ENCODE measurements at regions not wholly inside any gene's neighbourhood (a gene's known extent, or its start where the extent isn't known, plus 50 kb on each side); places are given as distances from the start of the nearest gene placed in this dataset.

DNA sequence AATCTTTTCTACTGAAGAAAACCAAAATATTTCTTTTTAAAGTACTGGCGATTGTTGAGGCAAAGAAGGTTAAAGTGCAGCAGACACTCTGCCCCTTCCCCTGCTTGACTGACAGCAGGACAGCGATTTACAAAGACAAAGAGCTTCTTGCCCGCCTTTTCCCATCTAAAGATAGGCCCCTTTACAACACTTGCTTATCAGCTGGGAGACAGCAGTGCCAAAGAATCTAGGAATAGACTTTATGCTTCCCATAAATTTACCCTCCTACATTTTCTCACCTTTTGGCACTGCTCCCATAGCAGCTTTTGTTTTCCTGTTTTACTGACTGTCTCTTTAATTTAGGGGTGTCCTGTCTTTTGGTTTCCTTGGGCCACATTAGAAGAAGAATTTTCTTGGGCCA is 824.1 kb downstream of the CCSER2 start:
- DNase-seq = no peak

DNA sequence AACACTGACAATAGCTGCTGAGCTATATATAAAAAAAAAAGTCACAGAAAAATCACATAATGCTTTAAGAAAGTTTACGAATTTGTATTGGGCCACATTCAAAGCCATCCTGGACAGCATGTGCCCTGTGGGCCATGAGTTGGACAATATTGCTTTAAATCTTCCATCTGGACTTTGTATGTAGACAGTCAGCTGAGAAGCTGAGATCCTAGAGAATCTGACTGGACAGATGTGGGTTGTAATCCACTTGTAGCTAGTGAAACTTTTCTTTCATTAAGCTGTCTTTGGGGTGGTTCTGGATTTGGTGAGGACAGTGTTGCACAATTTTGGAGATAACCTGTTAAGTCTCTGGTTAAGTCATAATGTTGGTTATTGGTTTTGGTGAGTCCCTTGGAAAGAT is 824.5 kb downstream of the CCSER2 start:
- DNase-seq = peak; percentile 13

DNA sequence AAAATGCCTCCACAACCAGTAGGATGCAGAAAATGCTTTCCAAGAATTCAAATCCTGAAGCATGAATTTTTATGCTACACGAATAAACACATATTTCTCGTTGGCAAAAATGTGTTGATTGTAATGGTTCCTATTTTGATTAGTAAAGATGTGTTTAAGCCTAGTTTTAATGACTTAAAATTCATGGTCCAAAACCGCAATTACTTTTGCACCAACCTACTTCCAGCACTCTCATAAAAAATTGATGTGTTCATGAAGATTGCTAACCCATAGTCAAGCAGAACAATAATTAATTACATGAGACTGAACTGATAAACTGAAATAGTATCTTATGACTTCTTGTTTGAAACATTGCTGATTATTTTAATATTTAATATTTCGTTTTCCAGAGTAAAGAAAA is 828.8 kb downstream of the CCSER2 start:
- no peak for DNase-seq

DNA sequence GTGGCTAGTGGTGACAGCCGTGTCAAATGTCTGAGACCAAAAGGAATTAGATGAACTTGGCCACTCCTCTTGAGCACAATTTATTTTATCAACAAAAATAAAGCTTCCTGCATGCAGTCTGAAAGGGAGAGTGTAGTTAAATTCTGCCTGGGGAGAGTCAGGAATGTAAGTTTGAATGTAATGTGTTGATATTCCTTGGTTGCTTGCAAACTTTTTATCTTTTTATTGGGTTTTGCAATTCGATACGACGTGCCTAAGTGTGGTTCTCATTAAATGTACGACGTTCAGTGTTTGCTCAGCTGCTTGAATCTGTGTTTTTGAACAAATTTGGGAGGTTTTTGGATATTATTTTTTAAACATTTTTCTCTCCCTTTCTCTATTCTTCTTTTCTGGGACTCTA is 839.9 kb downstream of the CCSER2 start:
- DNase-seq = no peak

DNA sequence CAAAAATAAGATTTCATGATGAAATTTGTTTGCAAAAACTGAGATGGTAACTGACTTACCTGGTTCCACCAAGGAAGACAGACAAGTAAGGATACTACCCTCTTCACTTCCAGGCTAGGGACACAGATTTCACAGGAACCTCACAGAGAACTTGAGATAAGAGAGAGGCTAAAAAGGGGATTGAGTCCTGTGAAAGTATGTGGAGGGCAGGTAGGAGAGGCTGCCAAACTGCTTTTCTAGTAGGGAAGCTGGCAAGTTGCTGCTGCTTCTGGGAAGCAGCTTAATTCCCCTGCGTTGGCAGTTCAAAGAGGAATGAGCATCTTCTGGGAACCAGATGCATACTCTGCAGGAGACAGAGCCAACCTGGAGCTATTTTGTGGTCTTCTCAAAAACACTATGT is 841.6 kb downstream of the CCSER2 start:
- DNase-seq = no peak

DNA sequence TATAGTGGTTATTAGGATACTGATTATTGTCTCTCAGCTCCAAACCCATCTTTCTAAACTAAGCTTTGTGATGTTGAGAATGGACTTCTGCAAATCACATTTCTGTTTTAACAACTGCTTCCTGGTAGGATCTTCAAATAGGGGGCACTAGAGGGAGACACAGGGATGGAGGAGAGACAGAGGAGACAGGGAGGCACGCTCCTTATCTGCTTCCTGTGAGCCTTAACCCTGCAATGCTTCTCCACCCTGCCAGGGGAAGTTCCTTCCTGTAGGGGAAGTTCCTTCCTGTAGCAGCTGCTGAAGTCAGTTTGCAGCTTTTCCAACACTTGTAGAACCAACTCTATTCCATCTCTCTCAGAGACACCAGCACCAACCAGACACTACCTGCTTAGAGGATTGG is 847.2 kb downstream of the CCSER2 start:
- DNase-seq = peak; percentile 9

DNA sequence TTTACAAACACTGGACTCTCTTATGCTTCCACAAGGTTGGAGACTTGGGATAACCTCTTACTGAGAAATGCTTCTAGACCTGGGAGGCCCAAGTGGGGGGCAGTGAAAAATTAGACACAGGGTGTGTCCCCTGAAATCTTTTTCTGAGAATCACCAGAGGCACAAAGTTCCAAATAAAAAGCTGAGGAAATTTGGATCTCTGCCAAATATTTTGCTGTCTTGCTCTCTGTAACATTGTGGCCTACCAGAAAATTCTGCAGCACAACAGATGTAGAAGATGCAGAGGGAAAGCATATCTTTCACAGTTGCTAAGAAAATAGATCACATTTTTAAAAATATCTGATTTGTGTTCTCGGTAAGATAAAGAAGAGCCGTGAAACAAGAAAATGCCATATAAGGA is 849.4 kb downstream of the CCSER2 start:
- no peak for DNase-seq

DNA sequence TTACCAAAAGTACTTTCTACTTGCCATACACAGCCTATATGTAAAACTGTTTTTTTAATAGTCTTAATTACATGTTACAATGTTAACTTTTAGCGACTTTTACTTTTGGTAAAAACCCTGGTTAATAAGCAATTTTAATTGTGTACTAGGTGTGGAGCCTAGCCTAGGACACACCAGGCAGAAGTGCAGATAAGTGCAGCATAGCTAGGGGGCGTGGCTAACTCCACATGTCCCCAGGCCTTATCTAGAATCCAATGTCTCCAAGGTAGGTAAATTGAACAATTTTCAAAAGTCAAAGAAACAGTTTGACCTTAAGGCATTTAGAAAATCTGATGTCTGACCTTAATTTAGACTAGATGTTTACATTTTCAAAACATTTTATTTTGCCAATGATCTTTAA is 858.7 kb downstream of the CCSER2 start:
- DNase-seq = no peak

DNA sequence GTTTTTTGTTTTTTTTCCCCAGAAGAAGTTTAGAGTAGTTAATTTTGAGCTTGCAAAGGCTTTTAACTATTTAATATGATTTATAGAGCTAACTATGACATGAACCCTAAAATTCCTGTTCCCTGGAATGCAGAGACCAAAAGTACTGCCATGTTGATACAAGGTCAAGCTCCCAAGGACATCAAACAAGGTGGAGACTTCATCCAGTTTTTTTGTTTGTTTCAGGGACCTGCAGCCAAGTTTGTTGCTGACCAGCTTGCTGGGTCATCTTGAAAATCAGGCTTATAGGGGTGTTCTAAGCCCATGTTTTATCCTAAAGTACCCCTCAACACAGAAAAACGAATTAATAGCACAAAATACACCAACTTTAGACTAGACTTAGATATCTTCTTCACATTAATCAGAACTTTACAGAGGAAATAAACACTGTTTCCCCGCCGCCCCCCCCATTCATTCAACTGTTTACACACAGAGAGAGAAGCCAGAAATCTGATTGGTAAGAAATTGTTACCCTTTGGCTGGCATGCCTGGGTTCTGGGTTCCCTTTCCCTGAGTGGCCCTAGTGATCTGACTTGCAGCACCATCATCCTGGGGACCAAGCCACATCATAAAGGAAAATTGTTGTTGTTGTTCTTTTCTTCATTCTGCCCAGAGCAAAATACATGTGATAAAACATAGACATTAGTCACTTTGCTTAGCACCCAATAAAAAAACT is 860.5 kb downstream of the CCSER2 start:
- DNase-seq = no peak

DNA sequence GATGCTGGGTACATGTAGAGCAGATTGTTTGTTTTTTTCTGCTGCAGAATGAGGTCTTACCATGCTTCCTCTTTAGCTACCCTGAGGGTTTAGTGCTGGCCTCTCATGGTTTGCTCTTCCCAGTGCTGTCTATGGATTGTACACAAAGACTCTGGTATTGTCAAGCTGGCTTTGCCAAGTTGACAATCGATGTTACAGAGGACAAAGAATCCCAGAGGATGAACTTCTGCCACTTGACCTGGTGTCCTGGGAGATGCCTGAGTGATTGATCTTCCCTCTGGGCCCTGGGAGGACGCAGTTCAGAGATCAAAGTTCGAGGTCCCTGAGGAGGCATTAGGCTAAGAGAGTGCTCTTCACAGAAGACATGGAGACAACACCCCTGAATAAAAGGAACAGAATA is 865.4 kb downstream of the CCSER2 start:
- DNase-seq = no peak

DNA sequence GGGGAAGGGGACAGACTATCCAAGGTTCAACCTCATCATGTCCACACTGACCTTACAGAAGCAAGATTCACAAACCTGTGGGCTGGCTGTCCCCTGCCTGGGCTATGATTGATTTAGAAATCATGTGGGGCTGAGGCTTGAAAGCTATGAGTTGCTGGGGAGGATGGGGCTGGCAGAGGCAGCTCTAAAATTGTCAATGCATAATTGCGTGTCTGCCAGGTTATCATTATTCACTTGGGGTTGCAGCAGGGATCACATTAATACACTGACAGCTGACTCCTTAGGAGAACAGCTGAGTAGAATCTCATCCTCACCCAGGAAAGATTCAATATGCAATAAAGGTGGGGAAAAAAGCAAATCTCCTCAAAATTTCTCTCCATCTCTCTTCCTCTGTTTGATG is 866.3 kb downstream of the CCSER2 start:
- DNase-seq = no peak

DNA sequence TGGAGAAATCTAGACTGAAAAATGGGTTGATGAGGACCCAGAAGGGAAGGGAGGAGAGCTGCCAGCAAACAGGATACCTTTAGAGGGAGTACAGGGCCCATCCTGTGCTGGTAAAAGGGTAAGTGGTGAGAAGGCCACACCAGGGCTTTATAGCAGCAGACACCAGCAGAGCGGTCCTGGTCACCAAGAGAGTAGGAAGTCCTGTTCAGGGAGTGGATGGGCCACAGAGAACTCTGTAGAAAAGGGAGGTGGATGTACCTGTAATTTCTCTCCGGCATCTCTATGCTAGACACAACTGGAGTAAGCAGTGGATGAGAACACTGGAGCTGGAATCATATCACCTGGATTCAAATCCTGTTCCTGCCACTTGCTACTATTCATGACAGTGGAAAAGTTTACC is 867.2 kb downstream of the CCSER2 start:
- DNase-seq = no peak

DNA sequence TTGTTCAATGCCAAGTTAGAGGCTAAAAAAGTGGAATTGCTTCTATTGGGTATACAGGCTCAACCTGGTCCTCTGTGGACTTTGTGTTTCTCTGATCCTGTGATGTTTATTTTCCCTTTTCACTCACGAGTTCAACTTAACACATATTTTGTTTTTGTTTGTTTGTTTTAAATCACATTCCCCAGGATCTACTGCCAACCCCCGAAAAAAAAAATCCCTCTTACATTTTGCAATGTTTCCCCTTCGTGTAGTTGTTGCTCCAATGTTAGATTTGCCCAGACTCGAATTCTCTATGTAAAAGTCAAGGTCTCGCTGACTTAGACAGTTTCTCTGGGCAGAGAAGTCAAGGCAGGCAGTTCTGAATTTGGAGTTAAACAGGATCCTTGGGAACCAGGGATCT is 876.4 kb downstream of the CCSER2 start:
- DNase-seq = no peak

DNA sequence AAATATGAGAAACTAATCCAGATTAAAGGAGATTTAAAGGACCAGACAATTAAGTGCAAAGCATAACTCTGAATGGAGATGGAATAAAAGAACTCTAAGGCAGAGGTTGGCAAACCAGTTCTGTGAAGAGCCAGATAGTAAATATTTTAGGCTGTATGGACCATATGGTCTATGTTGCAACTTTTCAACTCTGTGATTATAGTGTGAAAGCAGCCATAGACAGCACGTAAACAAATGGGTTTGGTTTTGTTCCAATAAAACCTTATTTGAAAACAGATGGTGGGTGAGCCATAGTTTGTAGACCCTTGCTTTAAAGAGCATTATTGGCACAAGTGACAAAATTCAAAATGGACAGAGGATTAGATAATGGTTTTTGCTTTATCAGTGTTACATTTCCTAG is 884.1 kb downstream of the CCSER2 start:
- no peak for DNase-seq

DNA sequence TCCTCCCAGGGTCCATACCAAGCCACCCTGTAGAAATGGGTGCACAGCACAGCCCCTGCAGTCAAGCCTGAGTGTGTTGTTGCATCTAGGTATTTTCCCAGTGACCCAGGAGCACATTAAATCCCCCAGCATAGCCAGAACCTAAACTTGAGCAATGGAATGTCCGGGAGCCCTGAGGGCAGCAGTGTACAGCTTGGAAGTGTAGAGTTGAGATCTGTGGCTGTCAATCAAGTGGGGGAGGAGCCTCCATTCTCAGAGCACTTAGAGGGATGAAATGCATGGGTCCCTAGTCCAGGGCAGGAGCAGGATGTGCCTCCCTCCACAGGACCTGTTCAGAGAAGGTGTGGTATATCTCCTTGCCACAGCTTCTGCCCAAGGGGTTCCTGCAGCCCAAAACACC is 885.1 kb downstream of the CCSER2 start:
- no peak for DNase-seq

DNA sequence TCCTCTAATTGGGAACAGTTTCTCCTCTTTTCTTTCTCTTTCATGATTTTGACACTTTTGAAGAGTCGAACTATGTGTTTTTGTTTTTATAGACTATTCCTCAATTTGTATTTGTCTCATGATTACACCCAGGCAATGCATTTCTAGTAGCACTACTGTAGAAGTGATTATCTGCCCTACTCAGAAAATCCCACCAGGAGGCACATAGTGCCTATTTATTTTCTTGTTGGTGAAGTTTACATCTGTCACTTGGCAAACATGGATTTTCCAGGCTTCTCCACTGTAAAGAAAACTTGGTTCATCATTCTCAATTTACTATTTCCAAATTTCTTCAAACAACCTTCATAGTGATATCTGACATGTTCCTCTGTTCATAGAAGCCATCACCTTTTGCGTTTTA is 893.9 kb downstream of the CCSER2 start:
- no peak for DNase-seq

DNA sequence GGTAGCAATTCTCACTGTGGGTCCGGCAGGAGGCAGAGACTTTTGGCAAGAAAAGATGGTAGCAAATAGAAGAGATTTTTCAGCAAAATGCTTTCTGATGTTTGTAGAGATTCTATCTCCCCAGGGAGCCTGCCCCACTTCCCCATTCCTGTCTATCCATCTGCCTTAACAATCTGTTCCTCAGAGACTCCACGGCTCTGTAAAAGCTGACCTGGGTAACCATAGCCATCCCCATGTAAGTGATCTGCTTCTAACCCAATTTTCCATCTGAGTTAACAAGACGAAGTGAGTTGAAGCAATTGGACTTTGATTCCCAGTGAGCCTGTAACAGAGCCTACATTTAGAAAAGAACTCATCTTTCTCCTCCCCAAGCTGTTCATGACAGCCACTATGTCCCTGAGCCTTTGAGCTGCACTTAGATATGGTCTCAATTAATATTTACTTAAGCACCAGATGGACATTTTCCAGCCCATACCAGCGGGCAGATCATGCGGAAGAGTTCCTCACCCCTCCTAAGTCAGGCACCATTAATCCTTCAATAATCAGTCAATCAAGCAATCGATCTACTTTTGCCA is 896.1 kb downstream of the CCSER2 start:
- DNase-seq = peak; percentile 60

DNA sequence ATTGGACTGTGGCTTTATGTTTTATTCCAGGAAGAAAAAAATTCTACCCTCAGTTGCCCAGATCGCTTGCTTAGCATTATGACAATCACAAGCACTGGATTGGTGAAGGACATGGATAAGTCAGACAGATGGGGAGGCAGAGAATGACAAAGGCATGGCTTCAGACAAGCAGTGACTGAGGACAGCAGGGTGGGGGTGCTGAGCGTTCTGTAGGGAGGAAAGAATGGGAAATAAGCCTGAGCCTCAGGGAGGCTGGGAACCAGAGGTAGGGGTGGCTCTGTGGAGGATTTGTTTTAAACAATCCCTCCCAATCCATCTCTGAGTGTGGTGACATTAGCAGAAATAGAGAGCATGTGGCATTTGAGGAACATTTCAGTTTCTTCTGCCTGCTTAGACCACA is 896.9 kb downstream of the CCSER2 start:
- DNase-seq = peak; percentile 59

DNA sequence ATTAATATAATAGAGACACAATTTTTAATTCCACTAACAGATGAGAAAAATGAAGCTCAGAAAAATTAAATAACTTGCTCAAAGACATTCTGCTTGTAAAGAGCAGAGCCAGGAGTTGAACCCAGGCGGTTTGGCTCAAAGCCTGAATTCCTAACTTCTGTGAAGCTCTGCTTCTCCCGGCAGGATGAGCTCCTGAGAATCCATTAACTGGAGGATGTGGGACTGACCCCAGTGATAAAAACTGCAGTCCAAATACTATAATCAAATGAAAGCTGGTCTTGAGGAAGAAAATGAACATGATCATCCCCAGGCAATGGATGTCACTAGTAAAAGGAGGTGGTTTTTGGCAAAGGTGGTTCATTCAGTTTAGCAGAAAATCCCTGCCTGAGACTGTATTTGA is 898.2 kb downstream of the CCSER2 start:
- DNase-seq = no peak

DNA sequence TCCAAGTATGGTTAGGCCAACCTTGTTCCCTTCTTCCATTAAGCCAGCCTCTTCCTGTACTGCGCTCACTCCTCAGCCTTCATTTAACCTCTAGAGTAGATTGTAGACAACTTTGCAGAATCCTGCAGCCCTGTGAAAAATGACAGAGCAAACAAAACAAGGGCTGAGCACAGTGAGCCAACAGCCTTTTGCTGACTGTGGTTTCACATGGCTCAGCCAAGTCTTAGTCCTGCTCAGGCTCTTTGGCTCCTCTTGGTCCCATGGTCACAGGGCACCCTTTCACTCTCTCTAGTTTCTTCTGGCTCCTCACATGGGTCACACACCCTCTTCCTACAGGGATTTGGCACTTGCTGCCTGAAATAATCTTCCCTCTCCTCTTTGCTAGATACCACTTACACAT is 900.3 kb downstream of the CCSER2 start:
- no peak for DNase-seq

DNA sequence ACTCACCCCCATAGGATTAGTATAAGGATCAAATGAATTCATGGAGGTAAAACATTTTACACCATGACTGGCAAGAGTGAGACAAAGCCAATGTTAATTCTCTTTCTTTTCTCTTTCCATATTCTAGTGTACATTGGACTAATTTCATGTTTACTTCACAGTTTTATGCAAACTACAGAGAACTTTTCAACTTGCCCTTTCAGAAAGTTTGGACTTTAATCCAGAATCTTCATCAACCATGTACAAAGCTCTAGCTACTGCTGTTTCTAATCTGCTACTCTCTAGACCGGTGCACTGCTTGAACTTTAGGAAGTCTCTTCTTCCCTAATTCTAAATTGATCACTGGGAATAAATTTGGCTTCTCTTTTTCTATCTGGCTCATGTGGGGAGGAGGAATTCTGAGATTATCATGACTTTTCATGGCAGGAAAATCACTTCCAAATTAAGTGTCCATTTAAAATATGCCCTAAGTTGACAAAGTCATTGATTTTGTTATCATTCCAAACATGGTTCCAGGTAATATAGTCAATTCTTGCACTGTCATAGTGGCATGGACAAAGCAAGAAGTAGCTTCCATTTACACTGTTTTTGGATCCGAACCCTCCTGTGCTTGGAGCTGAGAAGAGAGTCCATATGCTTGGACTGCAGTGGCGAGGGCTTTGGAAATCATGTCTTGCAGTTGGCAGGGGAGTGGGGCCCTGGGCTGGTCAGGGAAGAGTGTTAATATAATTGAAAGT is 903.3 kb downstream of the CCSER2 start:
- no peak for DNase-seq

DNA sequence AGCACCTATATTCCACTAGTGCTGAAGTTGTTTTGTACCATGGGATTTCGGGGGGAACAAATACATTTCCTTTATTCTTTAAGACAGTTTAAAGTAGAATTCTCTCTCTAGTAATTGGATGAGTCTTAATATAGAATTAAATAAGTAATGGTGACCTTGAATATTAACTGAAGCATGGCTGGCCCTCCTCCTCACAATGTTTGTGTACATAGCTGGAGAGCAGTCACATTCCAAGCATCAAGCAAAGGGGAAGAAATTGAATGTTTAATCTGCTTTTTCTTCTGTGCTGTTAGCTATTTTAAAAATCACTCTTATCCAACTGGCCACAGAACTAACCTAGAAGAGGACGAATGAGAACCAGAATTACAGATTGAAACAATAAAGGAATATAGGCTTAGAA is 906.9 kb downstream of the CCSER2 start:
- DNase-seq = no peak

DNA sequence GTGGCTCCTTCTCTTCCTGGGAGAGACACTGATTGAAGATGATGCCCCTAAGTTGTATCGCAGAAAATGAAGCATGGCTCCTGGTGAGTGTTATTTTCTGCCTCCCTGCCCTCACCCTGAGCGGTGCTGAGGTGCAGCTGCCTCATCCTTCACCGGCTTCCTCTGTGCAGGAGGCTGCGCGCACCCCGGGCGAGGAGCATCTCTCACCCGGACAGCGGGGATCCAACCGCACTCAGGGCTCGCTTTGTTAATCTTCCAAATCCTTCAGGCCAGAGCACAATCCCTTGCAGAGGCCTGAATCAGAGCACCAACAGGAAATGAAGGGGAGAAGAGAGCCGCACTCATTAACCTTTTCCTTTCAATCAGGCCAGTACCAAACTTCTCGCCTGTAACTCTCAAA is 910.3 kb downstream of the CCSER2 start:
- DNase-seq = no peak

DNA sequence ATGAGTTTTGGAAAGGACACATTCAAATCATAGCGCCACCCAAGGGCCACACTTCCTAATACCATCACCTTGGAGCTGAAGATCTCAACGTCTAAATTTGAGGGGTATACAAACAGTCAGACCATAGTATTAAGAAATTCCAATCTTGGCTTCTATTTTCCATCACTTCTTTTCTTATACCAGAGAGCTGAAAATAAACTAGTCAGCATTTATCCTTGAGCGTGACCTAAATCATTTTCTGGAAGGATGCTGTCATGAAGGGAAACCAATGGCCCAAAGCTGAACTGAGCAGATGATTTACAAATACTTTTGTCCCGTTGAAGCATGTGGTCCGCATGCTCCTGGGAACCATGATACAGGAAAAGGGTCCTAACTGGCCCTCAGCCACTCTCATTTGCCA is 921.9 kb downstream of the CCSER2 start:
- DNase-seq = no peak

DNA sequence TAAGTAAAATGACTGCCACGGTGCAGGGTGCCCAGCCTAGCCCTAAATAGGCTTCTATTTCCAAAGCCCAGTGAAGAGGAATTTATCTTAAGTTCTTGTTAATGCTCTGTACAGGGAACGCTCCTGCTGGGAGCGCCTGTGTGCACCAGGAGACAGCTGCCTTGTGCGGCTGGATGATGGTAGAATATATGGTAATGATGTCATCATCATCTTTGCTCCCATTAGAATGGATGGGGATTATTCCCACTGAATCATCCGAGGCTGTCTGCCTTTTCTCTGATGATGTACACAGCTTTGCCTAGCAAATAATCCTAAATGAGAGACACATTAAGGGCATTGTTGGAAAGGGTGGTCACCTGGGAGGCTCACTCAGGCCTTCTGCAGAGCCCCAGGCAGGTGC is 928.1 kb downstream of the CCSER2 start:
- no peak for DNase-seq

All from NCI-H82 (cell line).